ENCODE measurements at regions not wholly inside any gene's neighbourhood (a gene's known extent, or its start where the extent isn't known, plus 50 kb on each side); places are given as distances from the start of the nearest gene placed in this dataset.

DNA sequence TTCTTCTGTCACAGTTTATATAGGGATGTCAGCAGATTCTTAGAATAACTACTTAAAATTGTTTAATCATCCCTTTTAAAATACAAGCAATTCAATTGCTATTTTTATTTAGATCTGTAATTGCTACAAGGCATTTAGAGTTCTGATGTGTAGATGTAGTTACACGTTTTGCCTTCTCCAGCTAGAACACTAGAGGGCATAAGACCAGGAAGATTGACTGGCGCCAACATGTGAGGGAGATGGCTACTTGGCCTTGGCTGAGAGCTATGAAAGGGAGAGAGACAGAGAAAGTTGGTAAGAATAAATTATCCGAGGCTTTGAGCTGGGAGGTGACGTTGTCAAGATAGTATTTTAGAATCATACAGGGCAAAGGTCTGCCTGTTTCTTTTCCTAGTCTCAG, 563.7 kb upstream of the PRKX start:
- BruUV-seq (replicated peaks), result no TSS peak
- Mint-ChIP-seq H3K4me3 (ENCODE audit: low read depth, unreplicated experiment) (no peak overlapping the region), H3K9me3 (ENCODE audit: low read depth, unreplicated experiment) (no peaks in the 10 kb centered on the region), H3K36me3 (ENCODE audit: insufficient read depth, unreplicated experiment) (no peaks in the 10 kb centered on the region), H3K27ac (ENCODE audit: unreplicated experiment) (no peak overlapping the region), H3K27me3 (ENCODE audit: unreplicated experiment) (no peaks in the 10 kb centered on the region), H3K4me1 (ENCODE audit: low read depth, unreplicated experiment) (peaks cover 9% of the 10 kb centered on the region)
- CTCF ChIA-PET, result no interaction called here
- intact Hi-C loops (cut with micrococcal nuclease; ENCODE audit: unreplicated experiment), result no loop called here
- no peak for DNase-seq
- TF ChIP-seq CTCF (IDR thresholded peaks at IDR 0.05; ENCODE audit: unreplicated experiment), result peak; percentile 16

GRCh38 chrX:4268676-4269075, 555.2 kb upstream of the PRKX start:
- Mint-ChIP-seq H3K27me3 (ENCODE audit: unreplicated experiment) (no peaks in the 10 kb centered on the region), H3K9me3 (ENCODE audit: low read depth, unreplicated experiment) (no peaks in the 10 kb centered on the region), H3K36me3 (ENCODE audit: insufficient read depth, unreplicated experiment) (no peaks in the 10 kb centered on the region), H3K4me3 (ENCODE audit: low read depth, unreplicated experiment) (no peak overlapping the region), H3K27ac (ENCODE audit: unreplicated experiment) (no peak overlapping the region), H3K4me1 (ENCODE audit: low read depth, unreplicated experiment) (peaks cover 10% of the 10 kb centered on the region)
- intact Hi-C loops (cut with micrococcal nuclease; ENCODE audit: unreplicated experiment), result loop anchor here (10.0 kb wide), 1 partner anchor 846 kb away; no protein-coding TSS in a partner anchor
- no peak for TF ChIP-seq CTCF (IDR thresholded peaks at IDR 0.05; ENCODE audit: unreplicated experiment)
- DNase-seq, result no peak
- CTCF ChIA-PET, result interaction anchor here (0.7 kb wide), 1 partner anchor 496 kb away, joined by 3 read pairs; no protein-coding TSS in a partner anchor
- no TSS peak for BruUV-seq (replicated peaks)

DNA sequence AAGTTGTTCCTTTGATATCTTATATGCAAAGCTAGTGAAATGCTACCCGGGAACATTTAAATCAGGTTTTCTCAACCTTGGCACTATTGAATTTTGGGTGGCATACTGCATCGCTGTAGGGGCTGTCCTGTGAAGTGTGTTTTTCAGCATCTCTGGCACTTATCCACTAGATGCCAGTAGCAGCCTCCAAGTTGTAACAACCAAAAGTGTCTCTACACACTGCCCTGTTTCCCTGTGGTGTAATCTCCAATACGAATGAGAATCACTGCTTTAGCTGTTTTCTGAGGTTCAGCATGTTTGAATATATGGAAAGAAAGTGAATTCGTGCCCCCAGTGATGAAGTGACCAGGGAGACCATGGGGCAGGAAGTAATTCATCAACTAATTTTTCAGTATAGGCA, 551.6 kb upstream of the PRKX start:
- TF ChIP-seq CTCF (IDR thresholded peaks at IDR 0.05; ENCODE audit: unreplicated experiment), result no peak
- CTCF ChIA-PET, result no interaction called here
- intact Hi-C loops (cut with micrococcal nuclease; ENCODE audit: unreplicated experiment), result loop anchor here (10.0 kb wide), 1 partner anchor 850 kb away; no protein-coding TSS in a partner anchor

DNA sequence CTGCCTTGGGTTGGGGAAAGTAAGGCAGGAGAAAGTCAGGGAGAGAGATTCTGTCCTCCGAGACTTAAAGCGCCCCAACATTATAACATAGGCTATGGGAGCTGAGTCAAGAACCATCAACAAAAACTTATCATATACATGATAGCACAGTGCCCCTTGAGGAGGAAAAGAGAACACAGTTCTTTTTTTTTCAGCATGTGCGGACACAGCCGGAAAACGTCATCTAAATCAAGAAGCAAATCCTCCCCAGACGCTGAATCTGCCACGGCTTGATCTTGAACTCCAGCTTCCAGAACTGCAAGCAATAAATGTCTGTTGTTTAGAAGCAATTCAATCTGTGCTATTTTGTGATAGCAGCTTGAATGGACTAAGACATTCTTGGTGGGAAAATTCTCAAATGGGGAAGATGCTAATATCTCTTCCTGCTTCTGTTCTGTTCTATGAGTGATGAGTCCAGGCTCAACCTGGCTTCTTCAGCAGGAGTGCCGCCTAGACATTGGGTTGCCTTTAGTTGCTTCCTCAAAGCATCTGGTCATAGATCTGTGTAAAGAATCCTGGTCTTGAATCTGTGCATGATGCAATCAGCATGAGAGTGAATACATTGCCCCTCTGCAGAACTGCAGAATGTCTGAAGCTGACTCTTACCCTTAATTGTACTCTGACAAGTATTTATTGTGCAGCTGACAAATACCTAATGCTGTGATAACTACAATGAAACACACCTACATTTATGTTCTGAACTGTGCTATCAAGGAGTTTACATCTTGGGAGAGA, 549.8 kb upstream of the PRKX start:
- Mint-ChIP-seq H3K36me3 (ENCODE audit: insufficient read depth, unreplicated experiment) (no peaks in the 10 kb centered on the region), H3K9me3 (ENCODE audit: low read depth, unreplicated experiment) (no peaks in the 10 kb centered on the region), H3K4me1 (ENCODE audit: low read depth, unreplicated experiment) (peaks cover 6% of the 10 kb centered on the region), H3K27me3 (ENCODE audit: unreplicated experiment) (no peaks in the 10 kb centered on the region), H3K27ac (ENCODE audit: unreplicated experiment) (no peak overlapping the region), H3K4me3 (ENCODE audit: low read depth, unreplicated experiment) (no peak overlapping the region)
- BruUV-seq (replicated peaks), result no TSS peak
- peak; percentile 15 for DNase-seq
- CTCF ChIA-PET, result interaction anchor here (0.7 to 1.3 kb wide), 3 partner anchors 231 to 323 kb away, joined by 3 to 6 read pairs (median 6); no protein-coding TSS in a partner anchor
- intact Hi-C loops (cut with micrococcal nuclease; ENCODE audit: unreplicated experiment), result loop anchor here (5.0 to 10.0 kb wide), 2 partner anchors 301 to 852 kb away; no protein-coding TSS in a partner anchor
- TF ChIP-seq CTCF (IDR thresholded peaks at IDR 0.05; ENCODE audit: unreplicated experiment), result no peak

More for the DNA sequence above, 551.6 kb upstream of the PRKX start:
- no peak overlapping the region for H3K4me3 Mint-ChIP-seq (ENCODE audit: low read depth, unreplicated experiment)
- BruUV-seq (replicated peaks), result no TSS peak
- no peak overlapping the region for H3K27ac Mint-ChIP-seq (ENCODE audit: unreplicated experiment)
- H3K36me3 Mint-ChIP-seq (ENCODE audit: insufficient read depth, unreplicated experiment), result no peaks in the 10 kb centered on the region
- H3K27me3 Mint-ChIP-seq (ENCODE audit: unreplicated experiment), result no peaks in the 10 kb centered on the region
- H3K9me3 Mint-ChIP-seq (ENCODE audit: low read depth, unreplicated experiment), result no peaks in the 10 kb centered on the region
- H3K4me1 Mint-ChIP-seq (ENCODE audit: low read depth, unreplicated experiment), result peaks cover 6% of the 10 kb centered on the region
- DNase-seq, result no peak

All from Calu3 (cell line).